RWPE2 (cell line): ENCODE measurements at regions not wholly inside any gene's neighbourhood (a gene's known extent, or its start where the extent isn't known, plus 50 kb on each side); places are given as distances from the start of the nearest gene placed in this dataset.

ENCODE experiments used
- ATAC-seq: fragments of 200-7000 bp; cut with Tn5 transposase; 3 replicates; pipeline ENCODE4 v1.9.1; 2021; ENCODE audit warnings: low read depth
- DNase-seq: peaks from one replicate; pipeline ENCODE4 v3.0.0-alpha.2; 2020; ENCODE audit warnings: low spot score
- H3K27ac ChIP-seq: fragments of 450-650 bp; 2 replicates; pipeline ENCODE4 v1.5.1; 2017; ENCODE audit warnings: mild to moderate bottlenecking; ENCODE audit not compliant: poor library complexity, severe bottlenecking
- H3K27me3 ChIP-seq: fragments of 250-450 bp; sonication (Bioruptor Pico); 2 replicates; pipeline ENCODE4 v1.5.1; 2021; ENCODE audit warnings: mild to moderate bottlenecking, moderate library complexity; ENCODE audit not compliant: insufficient read depth, poor library complexity, severe bottlenecking
- H3K36me3 ChIP-seq: fragments of 250-450 bp; sonication (Bioruptor Pico); 2 replicates; pipeline ENCODE4 v1.5.1; 2020; ENCODE audit warnings: low read depth, mild to moderate bottlenecking, moderate library complexity
- H3K4me1 ChIP-seq: fragments of 250-450 bp; sonication (Bioruptor Pico); 2 replicates; pipeline ENCODE4 v1.5.1; 2021; ENCODE audit warnings: mild to moderate bottlenecking, moderate library complexity; ENCODE audit not compliant: insufficient read depth, poor library complexity, severe bottlenecking
- H3K4me3 ChIP-seq: fragments of 250-450 bp; sonication (Bioruptor Pico); 2 replicates; pipeline ENCODE4 v1.5.1; 2021; ENCODE audit warnings: mild to moderate bottlenecking, moderate library complexity; ENCODE audit not compliant: severe bottlenecking
- H3K9me3 ChIP-seq: fragments of 250-450 bp; sonication (Bioruptor Pico); 2 replicates; pipeline ENCODE4 v1.5.1; 2021; ENCODE audit warnings: mild to moderate bottlenecking, moderate library complexity; ENCODE audit not compliant: severe bottlenecking
- TF ChIP-seq, protein P1 (sequence below): fragments of 450-650 bp; IDR thresholded peaks from one replicate; pipeline ENCODE4 v1.5.1; 2017; ENCODE audit warnings: mild to moderate bottlenecking, moderate library complexity; ENCODE audit not compliant: poor library complexity, severe bottlenecking

DNA sequence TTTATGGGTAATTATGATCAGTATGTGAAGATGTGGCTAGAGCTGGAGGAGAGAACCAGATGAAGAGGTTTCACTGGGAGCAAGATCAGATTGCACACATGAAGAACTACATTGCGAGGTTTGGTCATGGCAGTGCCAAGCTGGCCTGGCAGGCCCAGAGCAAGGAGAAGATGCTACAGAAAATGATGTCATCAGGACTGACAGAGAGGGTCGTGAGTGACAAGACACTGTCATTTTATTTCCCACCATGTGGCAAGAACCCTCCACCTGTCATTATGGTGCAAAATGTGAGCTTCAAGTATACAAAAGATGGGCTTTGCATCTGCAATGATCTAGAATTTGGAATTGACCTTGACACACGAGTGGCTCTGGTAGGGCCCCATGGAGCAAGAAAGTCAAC lies 168.3 kb downstream of the C3orf38 start:
- H3K4me1 ChIP-seq: no peaks in the 10 kb centered on the region
- DNase-seq: no peak
- no peaks in the 10 kb centered on the region for H3K9me3 ChIP-seq
- no peaks in the 10 kb centered on the region for H3K36me3 ChIP-seq
- H3K4me3 ChIP-seq: no peak overlapping the region
- TF ChIP-seq, protein P1, sequence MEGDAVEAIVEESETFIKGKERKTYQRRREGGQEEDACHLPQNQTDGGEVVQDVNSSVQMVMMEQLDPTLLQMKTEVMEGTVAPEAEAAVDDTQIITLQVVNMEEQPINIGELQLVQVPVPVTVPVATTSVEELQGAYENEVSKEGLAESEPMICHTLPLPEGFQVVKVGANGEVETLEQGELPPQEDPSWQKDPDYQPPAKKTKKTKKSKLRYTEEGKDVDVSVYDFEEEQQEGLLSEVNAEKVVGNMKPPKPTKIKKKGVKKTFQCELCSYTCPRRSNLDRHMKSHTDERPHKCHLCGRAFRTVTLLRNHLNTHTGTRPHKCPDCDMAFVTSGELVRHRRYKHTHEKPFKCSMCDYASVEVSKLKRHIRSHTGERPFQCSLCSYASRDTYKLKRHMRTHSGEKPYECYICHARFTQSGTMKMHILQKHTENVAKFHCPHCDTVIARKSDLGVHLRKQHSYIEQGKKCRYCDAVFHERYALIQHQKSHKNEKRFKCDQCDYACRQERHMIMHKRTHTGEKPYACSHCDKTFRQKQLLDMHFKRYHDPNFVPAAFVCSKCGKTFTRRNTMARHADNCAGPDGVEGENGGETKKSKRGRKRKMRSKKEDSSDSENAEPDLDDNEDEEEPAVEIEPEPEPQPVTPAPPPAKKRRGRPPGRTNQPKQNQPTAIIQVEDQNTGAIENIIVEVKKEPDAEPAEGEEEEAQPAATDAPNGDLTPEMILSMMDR: no peak
- H3K27ac ChIP-seq: no peak overlapping the region
- H3K27me3 ChIP-seq: peaks cover 4% of the 10 kb centered on the region
- ATAC-seq: no peak

DNA sequence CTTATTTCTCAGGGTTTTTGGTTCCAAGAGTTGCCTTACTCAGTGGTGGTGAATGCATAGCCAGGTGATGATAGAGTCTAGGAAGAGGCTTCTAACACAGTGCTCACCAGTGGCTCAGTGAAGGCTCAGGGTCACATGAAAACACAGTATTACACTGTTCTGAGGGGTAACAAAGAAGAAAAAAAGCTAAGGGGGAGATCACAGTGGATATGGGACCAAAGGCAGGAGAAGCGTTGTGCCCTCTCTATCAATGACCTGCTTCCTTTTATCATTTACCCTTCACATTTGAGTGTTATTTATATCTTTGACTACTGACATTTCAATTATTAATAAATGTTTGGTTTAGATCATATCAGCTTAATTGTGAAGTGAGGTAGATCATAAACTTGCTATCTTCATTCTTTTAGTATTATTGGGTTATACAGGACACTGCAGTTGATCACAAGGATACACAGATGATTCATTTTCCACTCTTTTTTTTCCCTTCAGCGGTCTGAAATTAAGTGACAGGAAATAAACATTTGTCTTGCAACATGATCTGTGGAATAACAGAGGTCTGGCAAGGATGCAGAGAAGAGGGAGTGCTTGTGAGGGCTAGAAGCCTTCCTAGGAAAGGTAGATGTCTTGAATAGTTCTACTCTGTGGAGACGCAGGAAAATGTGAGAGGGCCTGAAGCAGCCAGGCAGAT lies 171.7 kb downstream of the C3orf38 start:
- Histone ChIP-seq H3K4me1 (no peaks in the 10 kb centered on the region), H3K4me3 (no peak overlapping the region), H3K27ac (no peak overlapping the region), H3K27me3 (no peaks in the 10 kb centered on the region), H3K9me3 (no peaks in the 10 kb centered on the region), H3K36me3 (no peaks in the 10 kb centered on the region)
- ATAC-seq (peak; percentile 33; the same call in 2 of the 3 replicates), DNase-seq (no peak)
- TF ChIP-seq, protein P1: no peak

DNA sequence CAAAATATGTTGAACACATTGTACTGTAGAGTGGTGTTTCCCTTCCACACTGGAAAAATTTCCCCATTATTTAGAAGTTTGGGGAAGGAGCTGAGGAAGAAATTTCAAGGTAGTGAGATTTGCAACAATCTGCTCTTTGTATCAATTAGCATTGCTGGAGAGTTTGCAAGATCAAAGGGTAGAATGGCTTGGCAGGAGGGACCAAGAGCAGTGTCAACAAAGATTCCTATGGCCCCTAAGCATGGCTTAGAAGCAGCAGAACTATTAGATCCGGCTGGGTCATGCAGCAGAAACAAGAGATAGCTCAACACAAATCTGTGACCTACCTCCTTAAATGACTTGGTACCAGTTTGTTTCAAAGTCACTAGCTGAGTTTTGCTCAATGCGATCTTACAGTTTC lies 175.0 kb downstream of the C3orf38 start:
- no peak for ATAC-seq
- DNase-seq: no peak
- TF ChIP-seq, protein P1: no peak
- Histone ChIP-seq H3K4me3 (no peak overlapping the region), H3K27me3 (no peaks in the 10 kb centered on the region), H3K27ac (no peak overlapping the region), H3K9me3 (no peaks in the 10 kb centered on the region), H3K4me1 (no peaks in the 10 kb centered on the region), H3K36me3 (no peaks in the 10 kb centered on the region)

DNA sequence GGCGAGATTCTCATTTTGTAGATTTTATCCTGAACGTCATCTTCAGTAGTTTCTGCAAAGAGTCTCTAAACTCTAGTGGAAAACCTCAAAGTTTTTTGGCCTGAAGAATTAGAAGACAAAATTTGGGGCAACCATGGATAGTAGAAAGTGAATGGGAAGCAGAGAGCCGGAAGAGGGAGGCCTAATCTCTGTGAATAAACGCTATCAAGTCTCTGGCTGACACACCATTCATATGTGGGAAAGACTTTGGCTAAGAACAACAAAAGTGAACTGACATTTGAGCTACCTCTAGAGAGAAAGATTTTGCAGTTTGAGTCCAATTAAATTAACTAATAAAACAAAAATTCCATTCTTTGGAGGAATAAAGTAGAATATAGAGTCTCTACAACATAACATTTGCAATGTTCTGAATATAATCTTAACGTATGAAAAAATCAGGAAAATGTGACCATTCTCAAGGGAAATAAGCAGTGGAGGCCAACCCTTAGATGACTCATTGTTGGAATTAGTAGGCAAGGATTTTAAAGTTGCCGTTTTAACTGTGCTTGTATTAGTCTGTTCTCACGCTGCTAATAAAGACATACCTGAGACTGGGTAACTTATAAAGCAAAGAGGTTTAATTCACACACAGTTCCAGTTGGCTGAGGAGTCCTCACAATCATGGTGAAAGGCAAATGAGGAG lies 184.6 kb downstream of the C3orf38 start:
- TF ChIP-seq, protein P1: no peak
- H3K9me3 ChIP-seq: no peaks in the 10 kb centered on the region
- DNase-seq (no peak), ATAC-seq (no peak)
- H3K27ac ChIP-seq: no peak overlapping the region
- no peak overlapping the region for H3K4me3 ChIP-seq
- no peaks in the 10 kb centered on the region for H3K4me1 ChIP-seq
- H3K27me3 ChIP-seq: no peaks in the 10 kb centered on the region
- no peaks in the 10 kb centered on the region for H3K36me3 ChIP-seq

DNA sequence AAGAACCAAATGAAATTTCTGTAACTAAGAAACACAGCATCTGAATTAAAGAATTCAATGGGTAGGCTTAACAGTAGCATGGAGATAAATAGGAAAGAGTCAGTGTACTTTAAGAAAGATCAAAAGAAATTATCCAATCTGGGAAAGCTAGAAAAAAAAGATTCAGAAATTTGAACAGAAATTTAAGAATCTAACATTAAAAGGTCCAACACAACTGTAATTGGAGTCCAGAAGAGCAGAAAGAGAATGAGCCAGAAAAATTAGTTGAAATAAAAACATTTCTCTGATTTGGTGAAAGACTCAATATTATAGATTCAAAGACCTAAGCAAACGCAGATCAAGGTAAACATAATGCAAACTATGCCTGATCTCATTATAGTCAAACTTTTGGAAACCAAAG lies 187.1 kb downstream of the C3orf38 start:
- H3K36me3 ChIP-seq: no peaks in the 10 kb centered on the region
- no peak overlapping the region for H3K4me3 ChIP-seq
- TF ChIP-seq, protein P1: no peak
- ATAC-seq (no peak), DNase-seq (no peak)
- no peaks in the 10 kb centered on the region for H3K27me3 ChIP-seq
- no peaks in the 10 kb centered on the region for H3K9me3 ChIP-seq
- H3K4me1 ChIP-seq: no peaks in the 10 kb centered on the region
- no peak overlapping the region for H3K27ac ChIP-seq
